ENCODE measurements at regions not wholly inside any gene's neighbourhood (a gene's known extent, or its start where the extent isn't known, plus 50 kb on each side); places are given as distances from the start of the nearest gene placed in this dataset.

DNA sequence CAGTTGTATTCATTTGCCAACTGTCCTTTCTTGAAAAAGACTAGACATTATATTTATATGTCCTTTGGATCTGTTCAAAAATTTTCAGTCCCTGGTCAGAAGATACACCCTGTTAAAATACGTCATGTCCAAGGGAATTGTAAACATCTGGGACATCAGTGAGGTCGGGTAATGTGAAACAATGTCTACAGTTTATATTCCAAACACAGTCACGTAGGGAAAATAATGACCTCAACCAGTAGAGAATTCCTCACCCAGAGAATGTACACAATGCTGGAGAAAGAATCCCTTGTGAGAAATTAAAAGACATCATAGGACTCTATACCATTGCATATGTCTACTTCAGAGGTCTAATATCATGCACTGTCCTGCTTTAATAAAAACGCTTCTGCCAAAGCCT, 888.0 kb upstream of the CHAC2 start:
- no peak for DNase-seq (ENCODE audit: low read depth in 4 of 4, low spot score in 1 of 4)

DNA sequence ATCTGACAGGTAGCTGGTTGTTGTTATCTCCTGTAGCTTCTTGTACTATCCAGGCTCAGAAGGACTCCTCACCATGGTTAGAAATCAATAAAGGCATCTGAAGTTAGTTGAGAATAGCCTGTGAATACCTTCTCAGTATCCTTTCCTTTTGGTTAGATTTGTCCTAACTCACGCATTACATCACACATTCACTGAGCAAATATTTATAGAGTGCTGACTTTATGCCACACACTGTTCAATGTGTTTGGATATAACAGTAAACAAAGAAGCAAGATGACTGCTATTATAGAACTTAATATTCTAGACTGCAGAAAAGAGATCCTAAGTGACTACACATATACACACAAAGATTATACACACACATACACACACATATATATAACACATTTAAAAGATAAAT, 889.9 kb upstream of the CHAC2 start:
- DNase-seq (ENCODE audit: low read depth in 4 of 4, low spot score in 1 of 4), result no peak

DNA sequence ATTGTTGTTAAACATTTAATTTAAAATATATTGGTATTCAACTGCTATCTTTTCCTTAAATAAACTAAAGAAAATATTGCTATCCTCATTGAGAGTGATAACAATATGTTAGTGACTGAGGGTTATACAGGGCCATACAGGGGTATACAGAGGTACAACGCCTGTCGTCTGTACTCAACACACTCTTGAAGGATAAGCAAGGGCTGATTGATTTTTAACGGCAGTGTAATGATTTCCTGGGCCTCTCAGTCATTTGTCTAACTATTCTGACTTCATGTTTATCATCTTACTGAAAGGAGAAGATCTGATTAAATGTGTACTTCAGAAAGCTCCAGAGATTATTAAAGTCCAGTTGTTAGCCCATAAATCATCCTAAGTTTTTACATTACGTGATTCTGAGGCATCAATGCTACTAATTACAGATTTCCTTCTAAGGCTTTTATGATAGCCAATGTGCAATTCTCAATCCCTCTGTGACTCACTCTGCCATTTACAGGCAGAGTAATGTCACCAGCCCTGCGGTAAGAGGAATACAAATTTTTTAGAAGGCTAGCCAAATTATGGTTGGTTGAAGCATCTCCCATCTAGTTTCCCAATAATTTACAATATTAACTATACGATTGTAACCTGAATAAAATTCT, 893.0 kb upstream of the CHAC2 start:
- no peak for DNase-seq (ENCODE audit: low read depth in 4 of 4, low spot score in 1 of 4)

DNA sequence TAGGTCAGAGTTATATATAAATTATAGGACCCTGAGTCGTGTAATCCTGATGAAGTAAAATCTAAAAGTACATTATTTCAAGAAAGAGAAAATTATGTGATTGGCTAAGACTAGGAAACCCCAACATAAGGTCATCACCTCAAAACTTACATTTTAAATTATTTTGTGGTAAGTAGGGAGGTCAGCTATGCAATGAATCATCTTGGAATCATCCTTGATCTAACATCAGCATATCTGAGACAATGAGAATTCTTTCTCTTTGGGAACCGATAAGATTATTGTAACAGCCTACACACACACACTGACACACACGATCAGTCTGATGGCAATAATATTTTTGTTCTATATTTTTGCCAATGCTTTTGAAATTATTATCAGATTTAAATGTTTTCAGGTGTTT, 904.8 kb upstream of the CHAC2 start:
- no peak for DNase-seq (ENCODE audit: low read depth in 4 of 4, low spot score in 1 of 4)

DNA sequence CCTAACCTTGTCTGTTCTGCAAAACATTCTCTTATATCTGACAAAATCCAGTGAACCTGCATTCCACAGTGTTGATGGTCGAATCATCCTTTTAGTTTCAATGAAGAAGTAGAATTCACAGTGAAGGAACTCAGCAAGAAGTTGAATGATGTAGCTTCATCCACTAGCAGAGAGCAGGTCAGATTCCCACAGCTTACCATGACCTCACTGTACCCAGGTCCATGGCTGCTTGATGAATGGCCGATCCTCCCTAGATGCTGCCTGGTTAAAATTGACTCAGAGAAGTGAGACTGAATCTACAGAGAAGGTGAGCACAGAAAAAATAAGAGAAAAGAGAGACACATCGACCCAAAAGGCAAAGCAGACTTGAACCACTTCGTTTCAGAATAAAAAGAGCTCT, 906.0 kb upstream of the CHAC2 start:
- DNase-seq (ENCODE audit: low read depth in 4 of 4, low spot score in 1 of 4), result no peak

DNA sequence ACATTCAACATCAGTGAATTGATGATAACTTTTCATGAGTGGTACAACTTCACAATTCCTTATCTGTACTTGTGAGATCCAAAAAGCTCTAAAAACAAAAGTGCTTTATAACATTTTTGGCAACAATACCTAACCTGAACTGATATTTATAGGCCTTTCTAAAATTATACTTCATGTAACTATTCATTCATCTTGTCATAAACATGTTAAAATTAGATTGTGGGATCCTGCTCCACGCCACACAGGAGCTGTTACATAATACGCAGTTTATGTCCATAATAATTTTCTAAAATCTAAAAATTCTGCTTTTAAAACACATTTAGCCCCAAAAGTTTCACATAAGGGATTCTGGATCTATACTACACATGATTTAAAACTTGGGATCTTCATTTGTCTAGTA, 908.5 kb upstream of the CHAC2 start:
- DNase-seq (ENCODE audit: low read depth in 4 of 4, low spot score in 1 of 4), result no peak

DNA sequence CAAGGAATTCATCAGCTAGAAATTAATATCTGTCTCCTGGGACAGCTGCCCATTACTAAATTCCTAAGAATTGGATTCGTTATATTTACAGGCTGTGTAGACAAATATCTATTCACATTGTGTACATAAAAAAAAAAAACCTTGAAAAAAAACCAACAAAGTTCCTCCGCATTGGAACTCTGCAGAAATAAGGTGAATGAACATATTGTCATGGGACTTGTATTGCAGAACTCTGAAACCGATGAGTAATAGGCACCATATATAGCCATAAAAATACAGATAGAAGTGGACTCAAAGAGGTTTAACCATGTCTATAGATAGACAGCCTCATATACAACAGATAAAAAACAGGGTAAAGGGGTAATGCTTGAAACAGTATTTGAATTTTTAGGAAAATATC, 909.9 kb upstream of the CHAC2 start:
- DNase-seq (ENCODE audit: low read depth in 4 of 4, low spot score in 1 of 4), result no peak

DNA sequence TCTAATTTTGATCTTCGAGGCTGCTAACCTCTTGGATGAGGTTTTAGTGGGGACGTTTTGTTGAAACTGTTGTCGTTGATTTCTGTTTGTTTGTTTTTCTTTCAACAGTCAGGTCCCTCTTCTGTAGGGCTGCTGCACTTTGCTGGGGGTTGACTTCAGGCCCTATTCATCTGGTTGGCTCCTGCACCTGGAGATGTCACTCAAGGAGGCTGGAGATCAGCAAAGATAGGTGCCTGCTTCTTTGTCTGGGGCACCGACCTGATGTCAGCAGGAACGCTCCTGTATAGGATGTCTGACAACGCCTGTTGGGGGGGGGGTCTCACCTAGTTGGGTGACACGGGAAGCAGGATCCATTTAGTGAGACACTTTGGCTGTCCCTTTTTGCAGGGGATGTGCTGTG, 915.6 kb upstream of the CHAC2 start:
- no peak for DNase-seq (ENCODE audit: low read depth in 4 of 4, low spot score in 1 of 4)

DNA sequence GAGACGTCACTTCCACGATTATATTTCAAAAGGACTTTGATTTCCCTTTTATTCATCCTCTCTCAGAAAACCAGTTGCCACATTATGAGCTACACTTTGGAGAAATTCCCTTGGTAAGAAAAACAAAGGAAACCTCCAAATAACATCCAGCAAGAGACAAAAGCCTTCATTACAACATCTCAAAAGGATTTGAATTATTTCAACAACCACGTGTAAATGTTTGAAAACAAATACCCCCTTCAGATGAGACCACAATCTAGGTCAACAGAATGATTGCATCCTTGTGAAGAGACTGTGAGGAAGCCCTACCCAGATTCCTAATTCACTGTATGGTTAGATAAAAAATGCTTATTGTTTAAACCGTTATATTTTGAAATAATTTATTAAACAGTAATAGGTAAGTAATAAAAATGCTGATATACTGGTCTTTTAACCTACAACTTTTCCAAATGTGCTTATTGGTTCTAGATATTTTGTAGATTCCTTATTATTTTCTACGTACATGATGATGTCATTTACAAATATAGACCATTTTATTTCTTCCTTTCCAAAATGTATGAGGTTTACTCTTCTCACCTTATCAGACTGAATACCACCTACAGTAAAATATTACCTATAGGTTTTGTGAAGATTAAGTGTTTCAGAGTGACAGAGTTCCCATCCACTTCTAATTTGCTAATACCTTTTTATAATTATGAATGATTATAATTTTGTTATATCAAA, 922.7 kb upstream of the CHAC2 start:
- no peak for DNase-seq (ENCODE audit: low read depth in 4 of 4, low spot score in 1 of 4)

DNA sequence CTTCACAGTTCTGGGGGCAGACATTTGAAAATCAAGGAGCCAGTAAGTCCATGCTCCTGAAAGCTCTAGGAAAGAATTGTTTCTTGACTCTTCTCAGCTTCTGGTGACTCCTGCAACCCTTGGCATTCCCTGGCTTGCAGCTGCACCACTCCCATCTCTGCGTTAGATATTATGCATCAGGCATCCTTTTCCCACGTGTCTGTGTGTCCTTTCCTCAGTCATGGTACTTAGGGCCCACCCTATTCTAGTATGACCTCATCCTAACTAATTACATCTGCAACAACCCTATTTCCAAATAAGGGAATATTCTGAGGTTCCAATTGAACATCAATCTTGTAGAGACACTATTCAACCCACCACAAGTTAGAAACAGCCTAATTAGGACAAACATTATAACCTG, 931.7 kb upstream of the CHAC2 start:
- no peak for DNase-seq (ENCODE audit: low read depth in 4 of 4, low spot score in 1 of 4)

DNA sequence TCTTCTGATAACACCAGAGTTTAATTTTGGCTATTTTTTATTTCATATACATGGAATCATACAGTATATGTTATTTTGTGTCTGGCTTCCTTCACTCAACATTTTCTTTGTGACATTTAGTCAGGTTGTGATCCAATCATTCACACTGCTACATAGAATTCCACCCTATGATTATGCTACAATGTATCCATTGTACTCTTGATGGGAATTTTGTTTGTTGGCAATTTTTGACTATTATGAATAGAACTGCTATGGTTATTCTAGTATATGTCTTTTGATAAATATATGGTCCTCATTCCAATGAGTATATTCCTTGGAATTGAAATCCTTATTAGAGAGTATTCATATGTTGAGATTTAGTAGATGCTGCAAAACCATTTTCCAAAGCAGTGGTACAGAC, 936.4 kb upstream of the CHAC2 start:
- no peak for DNase-seq (ENCODE audit: low read depth in 4 of 4, low spot score in 1 of 4)

DNA sequence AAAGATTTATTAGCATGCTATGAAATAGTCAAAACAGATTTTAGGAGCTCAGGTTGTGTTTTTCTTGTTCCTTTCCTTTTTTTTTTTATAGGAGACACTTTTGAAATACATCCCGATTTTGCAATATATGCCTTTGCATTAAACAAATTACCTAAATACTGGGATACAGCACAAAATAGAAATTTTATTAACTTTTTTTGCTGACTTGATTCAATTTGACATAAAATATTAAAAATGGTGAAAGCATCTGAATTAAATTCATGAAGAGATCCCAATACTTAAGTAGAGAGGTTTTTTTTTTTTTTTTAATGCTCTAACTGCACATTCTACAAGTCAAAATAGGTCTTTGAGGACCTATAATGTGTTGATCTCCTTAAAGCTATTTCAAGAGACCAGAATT, 939.5 kb upstream of the CHAC2 start:
- DNase-seq (ENCODE audit: low read depth in 4 of 4, low spot score in 1 of 4), result no peak

DNA sequence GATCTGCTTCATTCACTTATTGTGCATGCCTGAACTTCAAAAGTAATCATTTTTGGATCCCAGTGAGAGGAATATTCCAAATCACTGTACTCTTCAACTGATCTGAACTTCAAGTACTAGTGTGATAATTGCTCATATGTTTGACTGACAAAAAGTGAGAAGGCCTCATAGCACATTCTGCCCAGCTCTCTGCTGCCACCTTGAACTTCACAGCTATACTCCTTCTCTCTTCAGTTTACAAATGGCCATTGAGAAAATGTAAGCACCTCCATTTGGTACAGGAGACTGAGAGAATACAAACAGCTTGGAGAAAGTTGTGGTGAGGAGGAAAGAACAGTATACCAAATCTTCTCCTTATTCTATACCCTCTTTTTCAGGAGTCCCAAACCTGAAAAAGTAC, 946.0 kb upstream of the CHAC2 start:
- no peak for DNase-seq (ENCODE audit: low read depth in 4 of 4, low spot score in 1 of 4)

DNA sequence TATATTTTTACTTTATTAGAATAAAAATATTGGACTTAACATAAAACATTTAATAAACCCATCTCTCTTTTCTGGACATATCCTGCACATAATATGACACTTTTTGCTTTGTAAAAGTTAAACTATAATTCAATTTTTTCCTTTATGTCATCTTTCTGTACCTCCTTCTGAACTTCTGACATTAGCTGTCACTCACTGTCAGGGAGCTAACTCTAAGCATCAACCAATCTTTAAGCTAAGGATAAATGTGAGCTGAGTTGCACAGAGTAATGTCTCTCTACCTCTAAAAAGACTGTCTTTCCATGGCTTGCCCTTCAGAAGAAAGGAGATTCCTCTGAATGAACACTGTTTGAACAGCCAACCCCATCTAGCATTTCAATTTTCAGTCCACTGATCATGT, 948.6 kb upstream of the CHAC2 start:
- no peak for DNase-seq (ENCODE audit: low read depth in 4 of 4, low spot score in 1 of 4)

DNA sequence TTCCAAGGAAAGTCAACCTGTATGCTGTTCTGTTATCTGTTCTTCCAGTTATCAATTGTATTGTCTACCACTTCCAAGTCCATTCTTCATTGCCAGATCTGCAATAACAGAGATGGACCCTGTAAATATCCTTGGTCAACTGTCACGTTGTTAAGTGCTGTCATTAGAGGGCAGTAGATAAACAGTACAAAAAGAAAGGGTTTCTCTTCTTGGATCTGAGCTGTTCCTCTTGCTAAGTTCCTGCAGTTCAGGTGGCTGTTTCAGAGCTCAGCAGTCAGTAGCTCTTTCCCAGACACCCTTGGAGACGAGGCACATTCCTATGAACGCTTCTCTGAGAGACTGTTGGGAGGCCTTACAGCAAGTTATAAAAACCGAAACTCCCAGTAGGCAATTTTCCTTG, 957.1 kb upstream of the CHAC2 start:
- DNase-seq (ENCODE audit: low read depth in 4 of 4, low spot score in 1 of 4), result no peak

DNA sequence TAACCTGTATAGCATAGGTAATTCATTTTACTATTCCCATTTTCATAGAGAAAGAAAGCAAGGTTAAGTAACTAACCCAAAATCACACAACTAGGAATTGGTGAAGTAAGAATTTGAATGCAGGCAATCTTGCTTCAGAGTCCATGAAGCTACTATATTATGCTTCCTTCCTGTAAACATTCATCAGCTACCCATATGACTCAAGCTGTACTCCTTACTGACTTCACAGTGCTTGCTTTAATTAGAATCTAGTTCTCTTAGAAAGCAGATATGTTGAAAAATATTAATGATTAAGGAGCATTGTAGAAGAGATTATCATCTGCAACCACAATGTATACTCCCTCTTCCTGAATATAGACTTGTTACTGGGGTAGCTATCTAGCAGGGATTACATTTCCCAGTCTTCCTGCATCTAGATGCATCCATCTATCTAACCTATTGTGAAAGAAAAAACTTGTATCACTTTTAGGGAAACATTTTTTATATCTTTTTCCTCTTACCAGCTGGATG, 961.6 kb upstream of the CHAC2 start:
- no peak for DNase-seq (ENCODE audit: low read depth in 4 of 4, low spot score in 1 of 4)

DNA sequence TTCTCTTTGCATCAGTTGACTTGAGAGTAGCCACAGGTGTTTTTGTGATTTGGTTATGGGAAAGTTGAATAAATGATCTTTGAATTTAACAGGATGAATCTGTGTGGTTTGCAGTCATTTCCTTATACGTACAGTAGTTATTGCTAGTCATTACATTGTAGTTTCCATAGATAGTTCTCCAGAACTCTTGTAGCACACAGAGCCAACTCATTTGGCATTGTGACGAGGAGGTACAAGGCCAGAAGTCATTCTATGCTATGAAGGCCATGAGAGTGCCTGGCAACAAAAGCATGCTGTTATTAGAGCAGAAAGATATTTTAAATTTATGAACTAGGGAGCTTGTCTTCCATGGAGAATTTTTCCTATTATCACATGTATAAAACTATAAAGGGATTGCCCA, 973.0 kb upstream of the CHAC2 start:
- DNase-seq (ENCODE audit: low read depth in 4 of 4, low spot score in 1 of 4), result no peak

DNA sequence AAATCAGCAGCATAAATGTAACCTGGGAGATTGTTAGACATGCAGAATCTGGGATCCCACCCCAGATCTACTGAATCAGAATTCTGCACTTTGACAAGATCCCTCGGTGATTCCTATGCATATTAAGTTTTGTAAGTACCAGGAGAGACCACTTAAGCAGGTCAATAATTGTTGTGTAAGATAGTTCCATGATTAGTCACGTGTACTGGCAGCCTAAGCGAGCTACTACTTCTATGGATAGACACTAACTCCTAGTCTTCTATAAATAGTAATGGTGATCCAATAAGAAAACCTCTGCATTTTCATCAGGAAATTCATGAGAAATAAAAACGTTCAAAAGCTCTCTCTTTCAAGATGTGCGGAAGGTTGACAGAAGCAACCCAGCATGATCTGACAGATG, 988.2 kb upstream of the CHAC2 start:
- no peak for DNase-seq (ENCODE audit: low read depth in 4 of 4, low spot score in 1 of 4)

DNA sequence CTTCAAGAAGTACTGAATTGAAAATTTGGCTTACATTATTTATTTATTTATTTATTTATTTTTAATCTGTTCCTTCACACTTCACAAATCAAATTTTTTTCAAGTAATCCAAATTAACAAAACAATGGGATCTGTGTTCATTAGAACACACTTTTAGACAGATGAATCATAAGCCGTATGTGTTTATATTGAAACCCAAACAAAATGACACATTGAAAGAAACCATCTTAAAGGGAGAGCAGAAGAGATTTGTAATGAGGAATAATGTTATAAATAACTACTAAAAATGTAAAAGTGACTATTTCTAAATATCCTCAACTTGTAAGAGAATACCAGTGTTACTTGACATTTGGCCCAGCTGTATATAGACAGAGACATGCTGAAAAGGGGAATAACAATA, 991.0 kb upstream of the CHAC2 start:
- no peak for DNase-seq (ENCODE audit: low read depth in 4 of 4, low spot score in 1 of 4)

DNA sequence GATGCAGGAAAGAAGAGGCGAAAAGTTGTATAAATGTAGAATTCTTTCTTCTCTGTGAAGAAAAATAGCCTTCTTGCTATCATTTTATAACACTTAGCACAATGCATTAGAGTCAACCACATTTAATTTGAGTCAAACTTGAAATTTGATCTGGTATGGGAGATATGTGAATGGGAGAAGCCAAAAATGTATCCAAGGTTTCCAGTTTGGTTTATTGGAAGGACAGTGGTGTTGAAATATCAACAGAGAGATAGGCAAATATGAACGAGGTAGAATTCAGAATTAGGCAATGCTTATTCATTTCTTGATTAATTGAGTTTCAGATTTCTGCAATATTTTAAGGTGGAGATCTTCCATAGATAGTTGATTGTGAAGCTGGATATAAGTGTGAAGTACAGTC, 991.9 kb upstream of the CHAC2 start:
- DNase-seq (ENCODE audit: low read depth in 4 of 4, low spot score in 1 of 4), result no peak

DNA sequence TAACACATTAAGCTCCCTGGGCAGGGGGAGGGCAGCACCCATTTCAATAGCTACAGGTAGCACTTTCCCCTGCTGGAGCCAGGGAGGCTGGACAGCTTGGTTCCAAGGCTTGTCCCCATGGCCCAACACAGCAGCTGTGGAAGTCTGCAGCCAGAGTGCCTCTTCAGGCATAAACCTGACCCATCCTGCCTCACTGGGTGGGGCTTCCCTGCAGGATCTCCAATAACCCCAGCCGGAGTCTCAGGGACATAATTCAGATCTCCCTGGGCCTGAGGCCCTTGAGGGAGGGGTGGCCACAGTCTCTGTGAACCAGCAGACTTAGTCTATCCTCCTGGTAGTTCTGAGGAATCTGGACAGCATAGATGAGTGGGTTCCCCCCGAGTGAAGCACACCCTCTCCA, 1001.9 kb upstream of the CHAC2 start:
- DNase-seq (ENCODE audit: low read depth in 4 of 4, low spot score in 1 of 4), result no peak

DNA sequence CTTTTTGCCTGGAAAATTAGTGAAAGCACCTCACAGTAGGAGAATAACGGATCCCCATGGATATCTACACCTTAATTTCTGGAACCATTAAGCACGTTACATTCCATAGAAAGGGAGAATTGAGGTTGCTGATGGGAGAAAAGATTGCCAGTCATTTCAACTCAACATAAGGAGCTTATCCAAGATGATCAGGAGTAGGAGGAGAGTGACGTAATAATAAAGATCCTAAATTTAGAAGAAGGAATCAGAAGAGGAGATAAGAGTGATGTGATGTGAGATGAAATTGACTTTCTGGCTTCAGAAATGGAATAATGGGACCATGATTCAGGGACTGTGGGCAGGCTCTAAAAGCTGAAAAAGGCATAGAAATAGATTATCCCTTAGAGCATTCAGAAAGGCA, 1017.8 kb upstream of the CHAC2 start:
- no peak for DNase-seq (ENCODE audit: low read depth in 4 of 4, low spot score in 1 of 4)

DNA sequence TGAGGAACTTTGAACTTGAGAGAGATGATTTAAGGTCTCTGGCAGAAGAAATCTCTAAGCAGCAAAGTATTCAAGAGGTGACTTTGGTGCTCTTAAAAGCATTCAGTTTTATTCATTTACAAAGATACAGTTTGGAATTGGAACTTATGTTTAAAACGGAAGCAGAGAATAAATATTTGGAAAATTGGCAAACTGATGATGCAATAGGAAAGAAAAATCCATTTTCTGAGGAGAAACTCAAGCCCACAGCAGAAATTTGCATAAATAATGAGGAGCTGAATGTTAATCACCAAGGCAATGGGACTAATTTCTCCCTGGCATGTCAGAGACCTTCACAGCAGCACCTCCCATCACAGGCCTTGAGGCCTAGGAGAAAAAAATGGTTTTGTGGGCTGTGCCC, 1022.5 kb upstream of the CHAC2 start:
- no peak for DNase-seq (ENCODE audit: low read depth in 4 of 4, low spot score in 1 of 4)

All from stimulated activated CD4-positive, alpha-beta T cell treated with anti-CD3 and anti-CD28 coated beads, Interleukin-1b, Interleukin-23, amount 100 ng/mL, for 24 hours (primary cell).